ENCODE measurements at regions not wholly inside any gene's neighbourhood (a gene's known extent, or its start where the extent isn't known, plus 50 kb on each side); places are given as distances from the start of the nearest gene placed in this dataset.

GRCh38 chr7:21086688-21087087 is 300.0 kb upstream of the SP8 start:
- intact Hi-C loops (cut with micrococcal nuclease): no loop called here
- Histone ChIP-seq H3K27ac (ENCODE audit: low read depth, low read length) (no peak overlapping the region), H3K4me3 (replicated peaks in 1 of 2; ENCODE audit: low read depth in 1 of 2, low read length in 2 of 2) (no peak overlapping the region), H3K4me2 (ENCODE audit: low read length) (no peak overlapping the region), H3K27me3 (ENCODE audit: insufficient read depth, low read length) (peaks cover 3% of the 10 kb centered on the region; the same call in 1 of the 2 replicates), H3K9me3 (ENCODE audit: control insufficient read depth in 1 of 2, insufficient read depth in 1 of 2, low read depth in 1 of 2, low read length in 2 of 2) (no peaks in the 10 kb centered on the region), H3K79me2 (ENCODE audit: insufficient read depth, low read length) (no peaks in the 10 kb centered on the region), H3K9ac (ENCODE audit: low read length) (no peak overlapping the region), H3K9me2 (ENCODE audit: insufficient read depth) (no peaks in the 10 kb centered on the region), H3K4me1 (ENCODE audit: control insufficient read depth in 1 of 2, insufficient read depth in 2 of 2, low read length in 2 of 2) (peaks cover 0 to 5% of the 10 kb centered on the region in 2 experiments; a peak in 1 of 4 replicates), H3K36me3 (ENCODE audit: control insufficient read depth in 1 of 2, insufficient read depth in 2 of 2, low read length in 2 of 2) (no peaks in the 10 kb centered on the region), H2AFZ (ENCODE audit: low read depth, low read length, poor library complexity, severe bottlenecking) (no peak overlapping the region), H4K20me1 (ENCODE audit: insufficient read depth) (no peaks in the 10 kb centered on the region)
- no TSS peak for BruUV-seq (replicated peaks)
- CTCF ChIA-PET: no interaction called here
- ATAC-seq (no peak), DNase-seq (ENCODE audit: low read depth, low spot score) (no peak)
- POLR2A ChIA-PET: no interaction called here
- RAD21 ChIA-PET (ENCODE audit: low non-redundant PET in 1 of 2, low total read pairs in 2 of 2, uncharacterized antibody in 2 of 2, unreplicated experiment in 2 of 2): no interaction called here
- no peak for TF ChIP-seq JUND (IDR thresholded peaks at IDR 0.05)
- TF ChIP-seq ZNF274 (IDR thresholded peaks at IDR 0.05; ENCODE audit: low read depth, low read length): no peak
- no peak for TF ChIP-seq CBX3 (IDR thresholded peaks at IDR 0.05; ENCODE audit: low read depth)
- no peak for TF ChIP-seq ZBTB33 (IDR thresholded peaks at IDR 0.05; ENCODE audit: extremely low read depth, insufficient replicate concordance, low read length)
- TF ChIP-seq TCF7L2 (IDR thresholded peaks at IDR 0.05; ENCODE audit: borderline replicate concordance, extremely low read depth, insufficient read depth, insufficient read length): no peak
- TF ChIP-seq SIN3A (IDR thresholded peaks at IDR 0.05; ENCODE audit: low read depth): no peak
- TF ChIP-seq EZH2 (IDR thresholded peaks at IDR 0.05): no peak
- TF ChIP-seq POLR2AphosphoS5 (IDR thresholded peaks at IDR 0.05; ENCODE audit: low read depth, low read length): no peak
- TF ChIP-seq RAD21 (IDR thresholded peaks at IDR 0.05; ENCODE audit: low read depth): no peak
- no peak for TF ChIP-seq SP1 (IDR thresholded peaks at IDR 0.05; ENCODE audit: low read depth)
- TF ChIP-seq CTCF (IDR thresholded peaks at IDR 0.05 in 2 of 3, conservative IDR thresholded peaks at IDR 0.05 in 1 of 3; ENCODE audit: borderline replicate concordance in 1 of 3, insufficient read depth in 1 of 3, low read depth in 2 of 3, low read length in 2 of 3): no peak
- TF ChIP-seq EGR1 (IDR thresholded peaks at IDR 0.05; ENCODE audit: low read depth): no peak

Measured in HCT116 (cell line).